ENCODE measurements at regions not wholly inside any gene's neighbourhood (a gene's known extent, or its start where the extent isn't known, plus 50 kb on each side); places are given as distances from the start of the nearest gene placed in this dataset.

GRCh38 chr2:173550143-173550542 lies 195.5 kb downstream of the CDCA7 start:
- no peaks in the 10 kb centered on the region for H4K20me1 ChIP-seq (ENCODE audit: control insufficient read depth, insufficient read depth, insufficient read length)

More at GRCh38 chr2:173550143-173550542, 195.5 kb downstream of the CDCA7 start:
- no CpG with 5 or more reads among the region's 1 CpG for WGBS (ENCODE audit: extremely low coverage, insufficient read length, low lambda C conversion rate)
- Histone ChIP-seq H3K14ac (ENCODE audit: insufficient read depth, low read length) (no peak overlapping the region), H2BK120ac (ENCODE audit: low read depth, low read length, poor library complexity, severe bottlenecking) (no peak overlapping the region), H3K23me2 (ENCODE audit: insufficient read length, low read depth, low read length, poor library complexity, severe bottlenecking) (no peaks in the 10 kb centered on the region), H3K23ac (ENCODE audit: insufficient read length, low read depth, low read length) (no peak overlapping the region), H4K5ac (ENCODE audit: insufficient read length, low read depth, low read length) (no peak overlapping the region), H2AK5ac (ENCODE audit: insufficient read length, low read length) (no peak overlapping the region), H2BK15ac (ENCODE audit: low read depth, low read length) (no peak overlapping the region), H3K9me3 (ENCODE audit: control insufficient read depth, low read depth, low read length) (no peaks in the 10 kb centered on the region), H2BK20ac (ENCODE audit: low read depth, low read length, poor library complexity, severe bottlenecking) (no peak overlapping the region), H4K8ac (replicated peaks; ENCODE audit: insufficient read length, low read depth, low read length) (no peak overlapping the region), H3K9ac (ENCODE audit: extremely low read depth, insufficient read length, low read length) (no peak overlapping the region), H3K18ac (ENCODE audit: insufficient read length, low read depth, low read length) (no peak overlapping the region), H3K4me2 (ENCODE audit: insufficient read depth, insufficient read length, low read length) (no peak overlapping the region), H4K91ac (ENCODE audit: insufficient read length, low read depth, low read length) (no peak overlapping the region), H2BK5ac (ENCODE audit: insufficient read length, low read length) (no peak overlapping the region), H2BK12ac (ENCODE audit: insufficient read length, low read depth, low read length) (no peak overlapping the region), H3T11ph (ENCODE audit: low read length) (no peak overlapping the region), H3K56ac (ENCODE audit: insufficient read length, low read depth, low read length) (no peak overlapping the region), H3K27me3 (ENCODE audit: insufficient read depth, low read length) (no peaks in the 10 kb centered on the region), H3K4ac (ENCODE audit: low read depth, low read length) (no peak overlapping the region), H3K27ac (ENCODE audit: insufficient read length, low read depth, low read length) (no peak overlapping the region), H2AFZ (ENCODE audit: low read length) (no peak overlapping the region), H3K79me1 (ENCODE audit: insufficient read depth, low read depth, low read length, poor library complexity, severe bottlenecking) (peaks cover 6% of the 10 kb centered on the region), H3K79me2 (ENCODE audit: insufficient read depth, low read length) (no peaks in the 10 kb centered on the region), H3K4me1 (ENCODE audit: insufficient read depth, low read length) (no peaks in the 10 kb centered on the region; the same call in 1 of the 2 replicates)
- Mint-ChIP-seq H3K4me1 (peaks cover 14 to 19% of the 10 kb centered on the region in 2 experiments), H3K9me3 (peaks cover 9 to 15% of the 10 kb centered on the region in 2 experiments; a peak in 4 of 5 replicates), H3K4me3 (no peak overlapping the region), H3K27ac (no peak overlapping the region), H3K36me3 (ENCODE audit: insufficient read depth in 1 of 3, low read depth in 3 of 3) (peaks cover 3 to 15% (median 7%) of the 10 kb centered on the region in 3 experiments; a peak in 5 of 7 replicates), H3K27me3 (ENCODE audit: low read depth) (no peaks in the 10 kb centered on the region; the same call in 1 of the 2 replicates)
- DNase-seq, result no peak
- TF ChIP-seq CTCF (conservative IDR thresholded peaks at IDR 0.05), result no peak
